ENCODE measurements at regions not wholly inside any gene's neighbourhood (a gene's known extent, or its start where the extent isn't known, plus 50 kb on each side); places are given as distances from the start of the nearest gene placed in this dataset.
"Not testable (repeated sequence)": the region's sequence is repeated elsewhere in the genome, so short reads cannot be mapped to it uniquely, and the experiment has no call there.

DNA sequence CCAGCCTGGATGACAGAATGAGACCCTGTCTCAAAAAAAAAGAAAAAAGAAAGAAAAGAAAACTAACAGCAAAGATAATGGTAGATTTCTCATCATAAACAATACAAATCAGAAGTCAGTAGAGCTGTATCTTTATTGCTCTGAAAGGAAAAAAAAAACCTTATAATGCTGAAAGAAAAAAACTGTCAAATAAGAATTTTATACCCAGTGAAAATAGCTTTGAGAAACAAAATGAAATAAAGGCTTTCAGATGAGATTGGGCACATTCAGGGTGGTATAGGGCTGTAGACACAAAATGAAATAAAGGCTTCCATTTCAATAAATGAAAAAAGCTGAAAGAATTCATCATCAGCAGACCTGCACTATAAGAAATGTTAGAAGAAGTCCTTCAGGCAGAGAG is 105.0 kb upstream of the FOXN3 start:
- no peak for DNase-seq

DNA sequence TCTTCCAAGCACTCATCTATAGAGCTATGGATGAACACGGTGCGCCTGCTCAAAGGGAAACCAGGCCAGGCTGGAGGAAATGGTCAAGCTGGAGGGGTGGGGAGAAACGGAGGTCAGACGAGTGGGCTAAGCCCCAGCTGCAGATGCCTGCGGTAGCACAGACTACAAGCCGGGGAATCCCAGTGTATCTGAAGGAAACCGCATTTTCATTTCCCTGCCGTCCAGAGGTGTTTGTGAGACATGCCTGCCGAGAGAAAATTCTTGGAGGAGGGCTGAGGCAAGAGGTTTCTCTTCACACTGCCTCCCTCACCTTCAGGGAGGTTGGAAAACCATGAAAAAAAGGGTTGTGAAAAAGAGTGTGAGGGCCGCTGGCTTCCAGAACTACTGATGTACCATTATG is 102.0 kb upstream of the FOXN3 start:
- peak; percentile 37 for DNase-seq

DNA sequence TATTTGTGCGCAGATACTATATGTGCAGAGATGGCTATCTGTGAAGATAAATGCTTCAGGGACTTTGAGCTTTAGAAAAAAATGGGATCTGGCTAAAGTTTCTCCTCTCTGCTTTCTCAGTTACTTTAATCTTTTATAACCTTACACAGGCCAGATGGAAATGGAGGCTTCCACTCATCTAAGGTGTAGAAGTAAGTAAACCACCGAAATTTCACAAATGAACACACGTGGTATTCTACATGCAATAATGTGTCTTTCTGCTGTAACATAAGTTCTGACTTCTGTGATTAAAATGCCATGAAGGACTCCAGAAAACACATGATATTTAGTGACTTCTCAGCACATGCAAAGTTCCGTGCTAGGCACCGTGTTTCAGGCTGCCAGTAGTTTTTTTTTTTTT is 99.1 kb upstream of the FOXN3 start:
- no peak for DNase-seq

DNA sequence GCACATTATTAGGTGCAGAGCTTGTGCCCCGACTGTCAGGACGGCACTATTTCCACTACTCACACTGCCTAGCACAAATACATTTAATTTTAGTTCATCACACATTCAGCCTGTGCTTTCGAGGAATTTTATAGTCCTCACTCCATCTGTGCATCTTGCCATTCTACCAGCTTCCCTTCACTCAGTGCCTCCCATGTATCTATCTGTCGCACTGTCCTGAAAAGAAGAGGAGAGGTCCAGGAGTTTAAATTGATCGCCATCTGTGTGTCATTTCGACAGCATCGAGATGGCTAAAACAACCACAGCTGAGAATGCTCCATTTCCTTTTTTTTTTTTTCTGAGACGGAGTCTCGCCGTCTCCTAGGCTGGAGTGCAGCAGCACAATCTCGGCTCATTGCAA is 97.6 kb upstream of the FOXN3 start:
- DNase-seq, result no peak

DNA sequence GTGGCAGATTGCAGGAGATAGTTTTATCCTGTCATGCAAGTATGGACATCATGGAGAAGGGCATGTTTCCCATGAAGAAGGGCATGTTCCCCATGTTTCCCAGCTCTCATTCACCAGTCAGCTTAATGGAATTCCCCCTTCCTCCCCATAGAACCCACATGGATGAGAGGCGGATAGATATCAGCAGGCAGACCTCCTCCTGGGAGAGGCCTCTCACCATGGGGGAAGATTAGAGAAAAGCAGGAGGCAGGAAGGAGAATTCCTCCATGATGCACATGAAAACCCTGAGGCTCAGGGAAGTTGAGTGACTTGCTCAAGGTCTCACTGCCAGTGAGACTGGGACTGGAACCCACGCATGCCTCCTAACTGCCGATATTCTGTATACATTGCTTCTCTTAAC is 92.9 kb upstream of the FOXN3 start:
- DNase-seq, result peak; percentile 78

DNA sequence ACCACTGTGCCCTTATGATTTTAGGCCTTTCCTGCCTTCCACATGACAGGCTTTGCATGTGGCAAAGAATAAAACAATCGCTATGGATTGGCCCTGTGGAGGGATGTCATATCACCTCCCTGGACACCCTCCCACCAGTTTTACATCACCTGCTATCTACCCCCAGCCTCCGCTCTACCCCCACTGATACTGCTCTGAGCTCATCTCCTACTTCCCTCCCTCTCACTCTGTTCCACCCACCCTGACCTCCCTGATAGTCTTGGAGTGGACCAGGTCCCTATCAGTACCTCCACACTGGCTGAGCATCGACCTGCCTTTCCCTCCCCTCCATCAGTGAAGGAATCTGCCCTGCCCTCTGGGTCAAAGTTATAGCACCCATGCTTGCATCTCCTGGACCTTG is 91.8 kb upstream of the FOXN3 start:
- DNase-seq, result no peak

DNA sequence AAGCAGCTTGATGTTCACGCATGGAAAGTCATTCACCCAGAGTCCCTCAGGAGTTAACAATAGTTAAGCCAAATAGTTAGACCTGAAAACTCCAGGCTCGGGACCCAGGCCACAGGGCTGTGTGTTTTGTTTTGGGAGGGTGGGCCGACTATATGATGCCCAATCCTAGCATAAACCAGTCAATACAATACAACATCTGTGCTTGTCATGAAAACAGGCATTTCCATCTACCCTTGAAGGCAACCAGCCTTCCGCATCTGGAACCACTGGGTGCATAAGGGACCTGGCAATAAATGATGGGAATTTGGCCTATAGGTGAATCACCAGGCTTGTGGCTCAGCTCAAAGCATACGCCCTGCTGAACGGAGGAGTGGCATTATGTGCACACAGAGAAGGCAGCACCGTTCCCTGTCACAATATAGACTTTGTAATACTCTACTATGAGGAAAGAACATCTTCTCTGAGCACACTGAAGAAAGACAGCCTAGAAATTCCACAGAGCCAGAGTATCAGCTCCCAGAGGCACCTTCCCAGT is 91.0 kb upstream of the FOXN3 start:
- peak; percentile 21 for DNase-seq

DNA sequence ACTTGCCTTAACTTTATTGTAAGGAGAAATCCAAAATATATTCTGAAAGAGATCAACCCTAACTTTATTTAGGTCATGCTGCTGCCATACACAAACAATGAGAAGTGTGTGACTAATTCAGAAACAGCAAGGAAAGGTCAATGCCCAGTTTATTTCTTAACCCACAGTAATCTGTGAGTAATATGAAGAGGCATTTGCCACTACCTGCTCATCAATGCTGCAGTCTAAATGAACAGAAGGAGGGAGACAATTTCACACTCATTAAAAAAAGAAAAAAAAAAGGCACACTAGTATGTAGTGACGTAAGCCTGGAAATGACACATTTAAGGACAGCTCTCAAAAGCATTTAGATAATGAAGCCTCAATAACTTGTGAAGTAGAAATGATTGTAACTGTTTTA is 90.5 kb upstream of the FOXN3 start:
- peak; percentile 73 for DNase-seq

DNA sequence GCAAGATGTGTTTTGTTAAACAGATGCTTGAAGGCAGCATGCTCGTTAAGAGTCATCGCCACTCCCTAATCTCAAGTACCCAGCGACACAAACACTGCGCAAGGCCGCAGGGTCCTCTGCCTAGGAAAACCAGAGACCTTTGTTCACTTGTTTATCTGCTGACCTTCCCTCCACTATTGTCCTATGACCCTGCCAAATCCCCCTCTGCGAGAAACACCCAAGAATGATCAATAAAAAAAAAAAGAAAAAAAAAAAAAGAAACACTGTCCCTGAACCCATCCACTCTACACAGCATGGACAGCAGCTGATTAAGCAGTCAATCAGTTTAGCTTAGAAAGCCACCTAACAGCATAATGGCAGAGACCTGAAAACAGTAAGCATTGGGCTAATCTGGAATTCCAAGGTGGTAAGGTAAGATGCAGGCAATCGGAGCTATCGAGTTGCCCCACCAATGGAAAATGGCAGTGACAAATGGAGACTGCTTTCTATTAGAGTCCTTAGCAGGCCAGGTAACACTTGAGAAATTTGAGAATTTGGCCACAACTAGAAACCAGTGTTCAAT is 89.9 kb upstream of the FOXN3 start:
- DNase-seq, result not testable (repeated sequence)

DNA sequence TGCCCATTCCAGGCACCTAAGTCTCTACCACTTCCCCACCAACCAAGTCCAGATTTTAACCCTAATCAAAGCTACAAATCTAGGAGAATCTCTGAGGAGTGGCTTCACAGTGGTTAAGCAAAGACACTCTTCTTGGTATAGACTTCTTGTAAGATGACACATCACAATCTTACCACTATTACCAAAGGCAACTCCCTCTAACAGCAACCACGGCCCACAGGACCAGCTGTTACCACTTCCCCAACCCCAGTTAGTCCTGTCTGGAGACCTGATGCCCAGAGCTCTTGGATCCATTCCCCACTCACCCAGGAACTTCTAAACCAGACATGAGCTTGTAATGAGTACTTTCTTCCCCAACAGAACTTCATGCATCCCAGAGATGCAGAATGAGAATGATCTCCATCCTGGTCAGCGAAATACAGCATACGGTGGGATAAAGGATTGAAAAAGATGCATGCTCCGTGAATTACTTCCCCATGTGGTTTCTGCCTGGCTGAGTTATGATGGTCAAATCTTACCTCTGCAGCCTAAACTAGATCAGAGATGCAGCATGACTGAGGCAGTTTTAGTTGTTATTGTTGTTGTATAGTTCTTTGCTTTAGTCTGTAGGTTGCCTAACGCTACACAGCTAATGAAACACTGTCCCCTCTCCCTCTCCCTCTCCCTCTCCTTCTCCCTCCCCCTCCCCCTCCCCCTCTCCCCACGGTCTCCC is 87.7 kb upstream of the FOXN3 start:
- DNase-seq, result peak; percentile 80

DNA sequence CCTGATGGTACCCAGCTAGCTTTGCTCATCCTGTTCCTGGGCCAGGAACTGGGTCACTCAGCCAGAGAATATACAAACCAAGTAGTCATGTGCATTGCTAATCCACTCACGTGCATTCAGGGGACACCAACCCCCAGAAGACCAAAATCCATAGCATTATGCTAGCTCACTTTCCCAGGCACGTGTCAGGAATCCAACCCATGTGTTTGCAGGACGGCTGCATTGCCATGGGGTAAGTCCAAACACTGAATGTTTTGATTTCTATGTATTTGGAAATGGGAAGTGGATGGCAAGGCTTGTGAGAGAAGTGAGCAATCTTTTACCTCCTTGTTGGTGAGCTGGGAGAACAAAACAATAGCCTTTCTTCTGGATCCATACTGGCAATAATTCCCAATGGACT is 87.1 kb upstream of the FOXN3 start:
- DNase-seq, result peak; percentile 27

DNA sequence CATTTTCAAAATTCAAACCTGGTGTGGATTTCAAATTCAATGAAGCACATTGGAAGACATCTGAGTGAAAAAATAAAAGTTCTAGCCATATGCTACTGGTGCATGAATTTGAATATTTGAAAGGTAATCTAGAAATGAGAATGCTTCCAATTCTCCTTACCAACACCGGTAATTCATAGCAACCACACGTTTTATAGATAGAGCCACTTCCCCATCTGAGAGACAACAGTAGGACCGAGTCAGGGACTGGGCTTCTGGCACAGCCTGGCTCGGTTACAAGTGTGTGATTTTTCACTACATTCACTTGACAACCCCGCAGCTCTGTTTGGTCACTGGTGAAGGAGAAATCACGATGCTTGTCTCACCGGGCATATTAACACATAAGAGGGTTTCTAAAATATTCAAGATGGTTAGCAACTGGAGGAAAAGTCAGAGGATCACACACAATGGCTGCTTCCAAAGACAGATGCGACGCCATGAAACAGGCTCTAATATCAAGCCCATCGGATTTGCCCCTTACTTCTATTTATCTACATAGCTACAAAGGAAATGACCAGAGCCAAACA is 86.5 kb upstream of the FOXN3 start:
- no peak for DNase-seq

DNA sequence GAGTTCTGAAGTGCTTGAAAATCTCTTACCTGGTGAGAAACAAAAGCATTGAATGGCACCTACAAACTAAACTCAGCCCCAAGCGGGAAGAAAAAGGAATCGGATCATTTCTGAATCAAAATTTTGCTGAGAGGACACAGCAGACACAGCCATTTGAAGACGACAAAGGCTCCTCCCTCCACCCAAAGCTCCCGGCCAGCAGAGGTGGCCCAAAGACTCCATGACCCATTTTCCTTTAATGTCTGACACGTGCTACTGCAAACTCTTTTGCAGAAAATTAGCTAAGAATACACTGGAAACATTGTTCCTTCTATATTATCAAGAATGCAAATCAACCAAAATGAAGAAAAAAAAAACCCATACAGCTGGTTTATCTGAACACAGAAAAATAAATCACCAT is 85.9 kb upstream of the FOXN3 start:
- no peak for DNase-seq

DNA sequence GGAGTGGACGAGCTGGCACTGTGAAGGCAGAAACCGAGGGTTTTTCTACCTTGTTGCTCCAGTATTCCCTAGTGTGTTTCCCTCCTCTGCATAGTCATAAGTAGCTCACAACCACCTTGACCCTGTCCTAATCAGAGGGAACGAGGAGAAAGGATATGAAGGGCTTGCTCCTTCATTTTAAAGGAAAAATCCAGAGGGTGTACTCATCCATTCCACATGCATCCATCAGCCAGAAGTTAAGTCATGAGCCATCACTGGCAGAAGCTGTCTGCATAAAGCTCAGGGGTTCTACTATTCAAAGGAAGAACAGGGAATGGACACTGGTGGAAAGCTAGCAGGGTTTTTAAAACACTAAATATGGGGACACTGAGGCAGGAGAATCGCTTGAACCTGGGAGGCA is 84.3 kb upstream of the FOXN3 start:
- DNase-seq, result no peak

DNA sequence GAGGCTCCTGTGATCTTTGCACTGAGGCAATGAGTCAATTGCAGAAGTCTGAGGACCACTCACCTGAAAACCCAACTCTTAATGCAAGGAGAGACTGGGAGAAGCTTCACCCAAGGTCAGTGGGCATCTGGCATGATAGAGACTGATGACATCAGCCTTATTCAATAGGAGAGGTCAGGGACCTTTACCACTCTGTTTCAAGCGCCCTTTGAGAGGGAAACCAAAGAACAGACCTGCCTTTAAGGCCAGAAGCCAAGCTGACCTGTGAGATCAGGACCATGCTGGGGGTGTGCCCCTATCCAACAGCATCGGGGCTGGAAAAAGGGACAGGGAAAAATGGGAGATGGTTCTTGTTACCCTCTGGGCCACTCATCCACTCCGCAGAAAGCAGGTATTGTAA is 83.3 kb upstream of the FOXN3 start:
- no peak for DNase-seq

DNA sequence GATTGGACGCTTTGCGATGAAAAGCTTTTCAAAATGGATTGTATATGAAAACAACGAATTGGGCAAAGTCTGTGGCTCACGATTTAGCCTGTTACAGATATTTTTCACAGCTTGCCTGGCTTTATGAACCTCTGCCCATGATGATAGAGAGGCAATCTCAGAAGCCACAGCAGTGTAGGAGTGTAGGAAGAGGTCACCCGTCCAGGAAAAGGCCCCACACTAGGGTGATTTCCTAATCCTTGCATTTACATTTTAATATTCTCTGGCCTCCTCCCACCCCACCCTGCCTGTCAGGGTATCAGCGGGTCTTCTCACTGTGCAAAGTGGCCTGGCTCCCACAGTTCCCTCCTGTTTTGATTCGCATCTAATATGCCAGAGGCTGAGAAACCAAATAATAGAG is 81.8 kb upstream of the FOXN3 start:
- no peak for DNase-seq

DNA sequence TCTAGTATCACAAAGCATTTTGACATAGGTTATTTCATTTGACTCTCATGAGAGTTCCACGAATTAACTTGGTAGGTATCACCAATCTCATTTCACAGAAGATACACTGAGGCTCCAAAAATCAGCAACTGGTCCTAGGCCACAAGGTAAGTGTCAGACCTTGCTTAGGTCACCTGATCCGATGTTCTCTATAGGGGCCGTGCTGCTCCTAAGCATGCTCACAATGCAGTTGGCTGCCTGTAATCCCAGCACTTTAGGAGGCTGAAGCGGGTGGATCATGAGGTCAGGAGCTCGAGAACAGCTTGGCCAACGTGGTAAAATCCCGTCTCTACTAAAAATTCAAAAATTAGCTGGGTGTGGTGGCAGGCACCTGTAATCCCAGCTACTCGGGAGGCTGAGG is 78.7 kb upstream of the FOXN3 start:
- DNase-seq, result no peak

DNA sequence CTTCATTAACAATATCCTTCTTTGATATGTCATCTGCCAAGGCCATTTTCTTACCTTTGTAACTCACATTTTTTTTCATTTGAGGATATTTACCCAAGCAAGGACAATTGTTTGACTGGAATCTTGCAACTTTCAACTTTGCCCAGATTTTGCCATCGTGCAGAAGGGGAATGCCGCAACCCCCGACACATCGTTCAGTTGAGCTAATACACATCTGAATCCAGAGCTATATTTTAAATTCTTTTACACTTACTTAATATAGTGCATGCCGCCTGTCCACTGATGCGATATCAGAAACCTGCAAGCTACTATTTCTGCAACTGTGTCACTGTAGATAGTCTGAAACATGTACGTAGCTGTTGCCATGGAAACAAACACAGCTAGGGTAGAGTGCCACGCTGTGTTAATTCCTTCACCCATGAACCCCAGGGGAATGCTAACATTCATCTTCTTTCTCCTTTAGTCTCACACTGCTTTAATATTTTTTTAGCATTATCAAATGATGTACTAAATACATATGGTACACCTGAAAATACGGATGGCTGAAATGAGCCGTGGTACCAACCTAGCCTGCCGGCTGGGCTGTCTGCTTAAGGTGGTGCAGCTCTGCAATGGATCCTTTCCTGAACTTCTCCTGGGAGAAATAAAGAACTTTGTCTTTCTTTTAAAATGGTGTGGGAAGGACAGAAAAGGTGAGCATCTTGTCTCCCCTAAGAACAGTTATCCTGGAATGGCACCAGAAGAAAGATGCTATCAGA is 77.0 kb upstream of the FOXN3 start:
- no peak for DNase-seq

DNA sequence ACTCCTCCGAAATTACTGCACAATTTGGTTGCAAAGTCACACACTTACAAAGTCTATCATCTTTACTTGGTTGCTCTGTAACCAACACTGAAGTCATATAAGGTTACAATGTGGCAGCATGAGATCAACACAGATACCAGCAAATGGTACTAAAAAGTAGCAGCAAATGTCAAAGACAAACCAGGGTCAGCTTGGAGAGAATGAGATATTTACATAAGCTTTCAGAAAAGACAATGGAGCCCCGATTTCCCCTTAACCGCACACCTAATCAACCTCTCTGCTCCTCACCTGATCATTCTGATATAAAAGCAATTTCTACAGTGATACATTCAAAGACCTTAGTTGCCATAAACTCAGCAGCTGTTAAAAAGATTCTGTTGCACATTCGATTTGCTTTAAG is 76.4 kb upstream of the FOXN3 start:
- no peak for DNase-seq

DNA sequence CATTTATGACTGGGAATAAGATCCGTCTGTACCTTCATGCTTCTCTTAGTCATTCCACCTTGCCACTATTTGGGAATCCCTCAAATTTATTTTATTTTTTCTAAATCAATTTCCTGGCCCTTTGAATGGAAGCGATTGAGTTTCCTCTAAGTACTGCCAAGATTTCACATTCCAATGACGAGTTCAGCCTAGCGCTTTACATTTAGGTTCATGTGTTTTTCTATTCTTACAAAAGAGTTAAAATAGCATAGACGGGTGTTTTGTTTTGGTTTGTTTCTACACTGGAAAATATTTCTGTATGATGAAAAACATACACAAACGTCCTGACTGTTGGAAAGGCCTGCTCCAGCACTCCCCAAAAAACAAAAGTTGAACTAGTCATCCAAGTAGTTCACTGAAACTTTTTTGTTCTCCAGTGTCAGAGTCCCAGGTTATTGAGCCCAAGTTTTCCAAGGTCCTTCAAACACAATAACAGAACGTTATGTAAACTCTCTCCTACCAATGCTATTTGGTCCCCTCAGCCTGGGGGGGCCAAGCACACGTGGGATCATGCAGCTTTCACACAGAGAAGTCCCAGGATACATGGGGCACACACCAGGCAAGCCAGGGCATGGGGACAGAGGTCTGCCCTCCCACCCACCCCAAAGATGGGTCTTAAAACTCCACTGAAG is 74.8 kb upstream of the FOXN3 start:
- DNase-seq, result peak; percentile 57

DNA sequence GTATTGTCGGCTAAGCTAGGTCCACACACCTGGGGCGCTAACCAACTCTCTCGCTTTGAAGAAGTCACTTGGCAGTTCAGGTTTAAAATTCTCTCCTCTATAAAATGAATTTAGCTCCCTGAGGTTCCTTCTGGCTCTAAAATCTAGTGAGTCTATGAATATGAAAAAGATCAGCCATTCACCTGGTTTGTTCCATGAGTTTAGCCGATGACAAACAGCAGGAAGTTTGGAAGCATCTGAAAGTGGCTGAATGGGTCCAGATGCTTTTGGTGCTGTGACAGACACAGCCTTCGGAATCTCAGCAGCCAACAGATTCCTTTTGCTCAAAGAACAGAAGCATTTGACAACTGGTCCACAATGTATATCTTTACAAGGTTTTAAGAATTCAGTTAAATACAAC is 73.4 kb upstream of the FOXN3 start:
- no peak for DNase-seq

DNA sequence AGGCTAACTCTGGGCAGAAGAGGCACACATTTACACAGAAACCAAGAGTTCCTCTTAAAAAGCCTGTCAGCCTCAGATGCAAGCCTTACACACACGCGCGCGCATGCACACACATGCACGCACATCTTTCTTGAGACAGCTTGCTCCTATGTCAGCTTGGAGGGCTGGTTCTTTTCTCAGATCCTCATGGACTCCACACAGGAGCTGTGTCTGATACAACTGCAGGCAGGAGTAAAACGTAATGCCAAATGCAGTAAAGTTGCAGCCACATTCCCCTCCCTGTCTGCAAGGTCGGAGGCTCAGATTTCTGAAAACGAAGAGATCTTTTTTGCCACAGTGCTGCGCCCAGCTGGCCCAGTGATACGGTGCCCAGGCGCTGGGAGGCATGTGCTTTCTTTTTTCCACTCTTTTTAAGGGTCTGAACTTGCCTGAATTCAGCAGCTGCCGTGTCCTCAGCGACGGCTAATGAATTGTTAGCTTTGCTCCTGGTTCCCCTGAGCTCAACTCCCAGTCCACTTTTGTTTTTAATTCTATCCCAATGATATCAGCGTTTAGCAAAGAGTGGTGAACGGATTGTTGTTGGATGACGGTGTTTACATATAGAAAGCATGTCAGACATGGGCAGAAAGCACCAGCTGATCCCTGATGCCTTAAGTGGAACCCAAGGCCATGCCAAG is 72.9 kb upstream of the FOXN3 start:
- DNase-seq, result peak; percentile 47
